ENCODE measurements at regions not wholly inside any gene's neighbourhood (a gene's known extent, or its start where the extent isn't known, plus 50 kb on each side); places are given as distances from the start of the nearest gene placed in this dataset.
"Not testable (repeated sequence)": the region's sequence is repeated elsewhere in the genome, so short reads cannot be mapped to it uniquely, and the experiment has no call there.

GRCh38 chr3:102946445-102946844, 511.6 kb downstream of the ZPLD1 start:
- not testable (repeated sequence) for TF ChIP-seq RAD21 (conservative IDR thresholded peaks at IDR 0.05); CTCF (IDR thresholded peaks at IDR 0.05; ENCODE audit: poor library complexity, severe bottlenecking); EP300 (conservative IDR thresholded peaks at IDR 0.05; ENCODE audit: poor library complexity, severe bottlenecking); POLR2AphosphoS5 (IDR thresholded peaks at IDR 0.05); TAF1 (IDR thresholded peaks at IDR 0.05; ENCODE audit: low read depth)
- TF ChIP-seq, protein P1, sequence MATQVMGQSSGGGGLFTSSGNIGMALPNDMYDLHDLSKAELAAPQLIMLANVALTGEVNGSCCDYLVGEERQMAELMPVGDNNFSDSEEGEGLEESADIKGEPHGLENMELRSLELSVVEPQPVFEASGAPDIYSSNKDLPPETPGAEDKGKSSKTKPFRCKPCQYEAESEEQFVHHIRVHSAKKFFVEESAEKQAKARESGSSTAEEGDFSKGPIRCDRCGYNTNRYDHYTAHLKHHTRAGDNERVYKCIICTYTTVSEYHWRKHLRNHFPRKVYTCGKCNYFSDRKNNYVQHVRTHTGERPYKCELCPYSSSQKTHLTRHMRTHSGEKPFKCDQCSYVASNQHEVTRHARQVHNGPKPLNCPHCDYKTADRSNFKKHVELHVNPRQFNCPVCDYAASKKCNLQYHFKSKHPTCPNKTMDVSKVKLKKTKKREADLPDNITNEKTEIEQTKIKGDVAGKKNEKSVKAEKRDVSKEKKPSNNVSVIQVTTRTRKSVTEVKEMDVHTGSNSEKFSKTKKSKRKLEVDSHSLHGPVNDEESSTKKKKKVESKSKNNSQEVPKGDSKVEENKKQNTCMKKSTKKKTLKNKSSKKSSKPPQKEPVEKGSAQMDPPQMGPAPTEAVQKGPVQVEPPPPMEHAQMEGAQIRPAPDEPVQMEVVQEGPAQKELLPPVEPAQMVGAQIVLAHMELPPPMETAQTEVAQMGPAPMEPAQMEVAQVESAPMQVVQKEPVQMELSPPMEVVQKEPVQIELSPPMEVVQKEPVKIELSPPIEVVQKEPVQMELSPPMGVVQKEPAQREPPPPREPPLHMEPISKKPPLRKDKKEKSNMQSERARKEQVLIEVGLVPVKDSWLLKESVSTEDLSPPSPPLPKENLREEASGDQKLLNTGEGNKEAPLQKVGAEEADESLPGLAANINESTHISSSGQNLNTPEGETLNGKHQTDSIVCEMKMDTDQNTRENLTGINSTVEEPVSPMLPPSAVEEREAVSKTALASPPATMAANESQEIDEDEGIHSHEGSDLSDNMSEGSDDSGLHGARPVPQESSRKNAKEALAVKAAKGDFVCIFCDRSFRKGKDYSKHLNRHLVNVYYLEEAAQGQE (IDR thresholded peaks at IDR 0.05; ENCODE audit: borderline replicate concordance): not testable (repeated sequence)
